T-helper 2 cell treated with Interferon-gamma antibody and Interleukin-4, amounts not matched to agents 100 ng/mL and 5 ng/mL, for 36 hours (primary cell): ENCODE measurements at regions not wholly inside any gene's neighbourhood (a gene's known extent, or its start where the extent isn't known, plus 50 kb on each side); places are given as distances from the start of the nearest gene placed in this dataset.
"Not testable (repeated sequence)": the region's sequence is repeated elsewhere in the genome, so short reads cannot be mapped to it uniquely, and the experiment has no call there.

Source experiments
- intact Hi-C: fragments of 100-400 bp; cut with micrococcal nuclease; formaldehyde crosslinking; loops from one replicate; pipeline ENCODE4 v1.15.1; 2023

GRCh38 chr4:149870008-149870407 lies 54.4 kb upstream of the IQCM start:
- intact Hi-C loops, result no loop called here

- intact Hi-C loops, result no loop called here
Measured at GRCh38 chr4:149881744-149882143, 66.1 kb upstream of the IQCM start.

GRCh38 chr4:149882251-149882650 lies 66.6 kb upstream of the IQCM start:
- intact Hi-C loops, result no loop called here

GRCh38 chr4:149884046-149884445 lies 68.4 kb upstream of the IQCM start:
- intact Hi-C loops, result no loop called here

- intact Hi-C loops, result no loop called here
Measured at GRCh38 chr4:149884529-149885181, 69.0 kb upstream of the IQCM start.

- intact Hi-C loops, result no loop called here
Measured at GRCh38 chr4:149885896-149886295, 70.3 kb upstream of the IQCM start.

GRCh38 chr4:149886786-149887490 lies 71.3 kb upstream of the IQCM start:
- intact Hi-C loops, result no loop called here

GRCh38 chr4:149889991-149890390 lies 74.3 kb upstream of the IQCM start:
- intact Hi-C loops, result no loop called here

GRCh38 chr4:149890531-149890930 lies 74.9 kb upstream of the IQCM start:
- intact Hi-C loops, result no loop called here

GRCh38 chr4:149891426-149891825 lies 75.8 kb upstream of the IQCM start:
- intact Hi-C loops, result no loop called here

- intact Hi-C loops, result no loop called here
Measured at GRCh38 chr4:149896432-149896831, 80.8 kb upstream of the IQCM start.

GRCh38 chr4:149897783-149898182 lies 82.1 kb upstream of the IQCM start:
- intact Hi-C loops, result no loop called here

- intact Hi-C loops, result no loop called here
Measured at GRCh38 chr4:149901128-149901527, 85.5 kb upstream of the IQCM start.

- intact Hi-C loops, result no loop called here
Measured at GRCh38 chr4:149902242-149902641, 86.6 kb upstream of the IQCM start.

GRCh38 chr4:149910177-149910576 lies 94.5 kb upstream of the IQCM start:
- intact Hi-C loops, result no loop called here

GRCh38 chr4:149910604-149911350 lies 95.1 kb upstream of the IQCM start:
- intact Hi-C loops, result no loop called here

GRCh38 chr4:149911354-149911753 lies 95.7 kb upstream of the IQCM start:
- intact Hi-C loops, result no loop called here

GRCh38 chr4:149912000-149912399 lies 96.4 kb upstream of the IQCM start:
- intact Hi-C loops, result no loop called here

GRCh38 chr4:149914119-149915115 lies 98.8 kb upstream of the IQCM start:
- intact Hi-C loops, result no loop called here

GRCh38 chr4:149915735-149916134 lies 100.1 kb upstream of the IQCM start:
- intact Hi-C loops, result not testable (repeated sequence)

GRCh38 chr4:149923736-149924135 lies 108.1 kb upstream of the IQCM start:
- intact Hi-C loops, result no loop called here
